ENCODE measurements at regions not wholly inside any gene's neighbourhood (a gene's known extent, or its start where the extent isn't known, plus 50 kb on each side); places are given as distances from the start of the nearest gene placed in this dataset.
A peak's percentile ranks its signal among the peaks of the same experiment; 100 is the strongest.

DNA sequence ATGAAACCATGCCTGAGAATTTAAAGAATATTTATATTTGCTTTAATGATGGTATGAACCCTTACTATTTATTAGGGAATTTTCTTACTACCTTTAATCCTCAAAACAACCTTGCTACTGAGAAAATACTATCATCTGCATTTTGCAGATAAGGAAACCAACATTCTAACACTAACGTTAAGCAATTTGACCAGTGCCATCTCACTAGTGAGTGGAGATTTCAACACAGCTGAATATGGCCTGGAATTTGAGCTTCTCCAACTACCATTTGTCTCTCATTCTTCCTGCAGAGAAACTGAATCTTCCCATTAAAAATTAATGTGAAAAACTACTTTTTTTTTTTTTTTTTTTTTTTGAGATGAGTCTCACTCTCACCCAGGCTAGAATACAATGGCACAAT lies 380.9 kb upstream of the SMIM31 start:
- no peak for DNase-seq (ENCODE audit: low read depth in 4 of 4, low spot score in 2 of 4)

- no peak for DNase-seq (ENCODE audit: low read depth in 4 of 4, low spot score in 2 of 4)
These were observed 376.7 kb upstream of the SMIM31 start for GRCh38 chr4:164377277-164377676.

- DNase-seq (ENCODE audit: low read depth in 4 of 4, low spot score in 2 of 4) = no peak
These were observed 375.6 kb upstream of the SMIM31 start for GRCh38 chr4:164378361-164378760.

DNA sequence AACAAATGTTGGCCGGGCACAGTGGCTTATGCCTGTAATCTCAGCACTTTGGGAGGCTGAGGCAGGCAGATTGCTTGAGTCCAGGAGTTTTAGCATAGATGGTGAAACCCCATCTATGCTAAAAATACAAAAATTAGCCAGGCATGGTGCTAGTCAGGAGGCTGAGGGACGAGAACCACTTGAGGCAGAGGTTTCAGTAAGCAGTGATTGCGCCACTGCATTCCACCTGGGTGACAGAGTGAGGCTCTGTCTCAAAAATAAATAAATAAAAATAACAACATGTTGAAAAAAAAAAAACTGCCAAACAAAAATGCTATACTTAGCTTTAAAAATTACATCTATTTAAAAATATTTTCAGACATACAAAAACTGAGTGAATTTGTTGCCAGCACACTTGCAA lies 374.2 kb upstream of the SMIM31 start:
- no peak for DNase-seq (ENCODE audit: low read depth in 4 of 4, low spot score in 2 of 4)

GRCh38 chr4:164381859-164382258 lies 372.1 kb upstream of the SMIM31 start:
- DNase-seq (ENCODE audit: low read depth in 4 of 4, low spot score in 2 of 4) = no peak

DNA sequence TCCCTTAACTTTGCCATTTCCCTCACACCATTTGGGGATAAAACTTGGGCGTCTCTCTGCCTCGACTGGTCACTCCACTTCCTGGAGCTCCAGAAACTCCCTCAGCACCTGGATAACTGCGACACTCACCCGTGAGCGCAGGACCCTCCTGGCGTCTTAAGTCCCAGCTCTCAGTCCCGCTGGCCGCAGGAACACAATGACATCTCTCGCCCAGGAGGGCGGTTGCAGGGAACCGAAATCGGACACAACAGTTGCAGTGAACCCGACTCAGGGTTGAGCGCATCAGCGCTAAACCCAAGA lies 370.9 kb upstream of the SMIM31 start:
- peak in 1 of 4 donors; percentile 19 for DNase-seq (ENCODE audit: low read depth in 4 of 4, low spot score in 2 of 4)

GRCh38 chr4:164383358-164384220 lies 370.3 kb upstream of the SMIM31 start:
- DNase-seq (ENCODE audit: low read depth in 4 of 4, low spot score in 2 of 4) = peak in 1 of 4 donors; percentile 25

DNA sequence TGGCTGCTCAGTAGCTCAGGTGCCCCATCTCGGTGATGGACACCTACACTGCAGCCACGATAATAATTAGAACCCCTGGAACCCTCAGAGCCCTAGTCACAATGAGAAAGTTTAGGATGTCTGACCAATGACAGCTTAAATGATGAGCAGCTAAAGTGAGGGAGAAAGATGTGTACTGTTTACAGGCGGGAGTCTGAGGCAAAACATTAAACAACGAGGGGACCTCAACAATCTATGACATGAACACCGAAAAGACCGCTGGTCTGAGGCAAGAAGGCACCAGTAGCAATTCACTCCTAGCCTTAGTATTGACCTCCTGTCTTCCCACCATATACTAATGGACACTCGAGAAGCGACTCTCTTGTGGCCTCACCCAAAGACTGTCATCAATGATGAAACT lies 369.5 kb upstream of the SMIM31 start:
- DNase-seq (ENCODE audit: low read depth in 4 of 4, low spot score in 2 of 4) = no peak

DNA sequence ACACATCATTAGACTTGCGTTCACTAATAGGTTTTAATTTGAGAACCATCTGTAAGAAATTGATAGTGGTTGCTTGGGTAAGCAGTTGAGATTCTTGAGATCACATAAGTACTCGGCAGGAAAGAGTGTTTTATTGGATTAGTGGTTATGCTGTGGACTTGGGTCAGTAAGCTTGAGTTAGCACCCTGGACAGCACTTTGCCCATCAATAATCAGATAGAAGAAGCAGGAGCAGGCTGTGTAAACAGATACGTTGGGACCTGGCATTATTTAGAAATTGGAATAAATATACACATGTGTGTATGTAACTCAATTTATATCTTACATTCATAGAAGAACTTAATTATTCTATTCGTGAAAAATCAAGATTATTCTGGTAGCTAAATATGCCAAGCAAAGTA lies 357.5 kb upstream of the SMIM31 start:
- no peak for DNase-seq (ENCODE audit: low read depth in 4 of 4, low spot score in 2 of 4)

- no peak for DNase-seq (ENCODE audit: low read depth in 4 of 4, low spot score in 2 of 4)
These were observed 351.4 kb upstream of the SMIM31 start for GRCh38 chr4:164402554-164402953.

DNA sequence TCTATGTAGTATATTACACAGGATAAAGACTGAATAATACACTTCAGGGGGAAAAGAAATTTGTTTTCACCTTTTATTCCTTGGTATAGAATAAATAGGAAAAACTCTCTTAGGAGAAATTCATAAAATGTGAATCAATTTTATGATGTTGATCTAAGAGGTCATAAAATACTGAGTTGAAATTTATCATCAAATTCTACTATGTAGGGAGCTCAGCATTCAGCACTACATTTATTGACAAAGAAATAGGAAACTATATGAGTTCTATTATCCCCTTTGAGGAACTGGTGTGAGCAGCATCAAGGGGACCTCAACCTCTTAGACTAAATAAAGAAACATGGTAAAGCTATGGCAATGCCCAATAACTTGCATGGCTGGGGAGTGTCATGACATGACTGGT lies 348.2 kb upstream of the SMIM31 start:
- DNase-seq (ENCODE audit: low read depth in 4 of 4, low spot score in 2 of 4) = no peak

DNA sequence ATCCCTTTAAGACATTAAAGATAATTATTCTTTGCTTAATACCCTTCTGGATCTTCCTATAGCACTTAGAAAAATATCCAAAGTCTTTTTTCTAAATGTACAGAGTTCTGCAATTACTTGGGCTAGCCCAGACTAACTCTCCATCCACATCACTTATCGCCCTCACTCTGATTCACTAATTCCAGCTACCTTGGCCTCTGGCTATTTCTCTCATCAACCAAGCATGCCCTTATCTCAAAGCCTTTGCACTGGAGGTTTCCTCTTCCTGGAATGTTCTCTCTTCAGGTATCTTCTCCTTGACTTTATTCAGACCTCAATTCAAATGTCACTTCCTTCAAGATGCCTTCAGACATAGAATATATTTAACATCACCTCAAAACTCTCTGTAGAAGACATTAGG lies 345.1 kb upstream of the SMIM31 start:
- no peak for DNase-seq (ENCODE audit: low read depth in 4 of 4, low spot score in 2 of 4)

DNA sequence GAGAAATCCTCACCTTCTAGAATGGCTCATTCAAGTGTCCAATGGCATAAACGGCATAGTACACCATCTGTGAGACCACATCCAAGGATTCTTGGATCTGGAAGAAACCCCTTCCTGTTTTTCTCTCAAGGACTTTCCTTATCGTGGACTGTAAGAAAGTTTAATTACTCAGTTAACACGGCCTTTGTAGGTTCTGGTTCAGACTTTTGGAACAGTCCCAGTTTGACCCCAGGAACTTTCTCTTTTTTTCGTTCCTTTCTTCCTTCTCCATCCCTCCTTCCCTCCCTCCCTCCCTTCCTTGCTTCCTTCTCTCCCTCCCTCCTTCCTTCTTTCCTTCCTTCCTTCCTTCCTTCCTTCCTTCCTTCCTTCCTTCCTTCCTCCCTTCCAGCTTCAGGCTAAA lies 343.5 kb upstream of the SMIM31 start:
- no peak for DNase-seq (ENCODE audit: low read depth in 4 of 4, low spot score in 2 of 4)

DNA sequence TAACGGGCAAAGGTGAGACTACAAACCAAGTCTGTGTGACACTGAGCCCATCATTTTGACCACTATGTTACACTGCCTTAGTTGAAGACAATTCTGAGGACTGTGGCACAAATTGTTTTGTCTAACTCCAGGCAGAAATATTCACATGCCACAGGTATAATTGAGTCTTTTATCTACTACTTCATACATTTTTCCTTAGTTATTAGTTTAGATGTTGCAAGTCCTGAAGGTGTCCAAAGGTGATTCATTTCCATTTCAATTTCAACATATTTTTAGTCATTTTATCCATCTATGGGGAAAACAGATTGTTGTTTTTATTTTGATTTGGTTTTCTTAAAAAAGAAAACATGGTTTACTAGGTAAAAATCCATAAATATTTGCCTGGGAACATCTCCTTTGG lies 341.7 kb upstream of the SMIM31 start:
- no peak for DNase-seq (ENCODE audit: low read depth in 4 of 4, low spot score in 2 of 4)

DNA sequence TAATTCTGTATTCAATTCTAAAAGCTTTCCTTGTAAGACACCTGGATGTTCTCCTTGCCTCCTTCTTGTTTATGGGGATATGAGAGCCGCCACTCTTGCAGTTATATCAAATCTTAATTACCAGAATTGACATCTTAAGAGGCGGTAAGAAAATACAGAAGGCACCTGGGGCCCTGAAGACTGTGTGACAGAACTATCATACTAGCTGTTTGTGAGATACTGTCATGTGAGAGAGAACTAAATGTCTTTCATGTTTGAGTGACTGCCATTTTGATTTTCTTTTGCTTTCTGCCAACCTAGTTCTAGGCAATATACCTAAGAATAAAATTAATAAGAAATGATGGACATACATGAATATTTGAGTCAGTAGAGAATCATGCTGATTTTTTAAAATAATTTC lies 340.2 kb upstream of the SMIM31 start:
- no peak for DNase-seq (ENCODE audit: low read depth in 4 of 4, low spot score in 2 of 4)

- no peak for DNase-seq (ENCODE audit: low read depth in 4 of 4, low spot score in 2 of 4)
These were observed 330.1 kb upstream of the SMIM31 start for GRCh38 chr4:164423819-164424218.

DNA sequence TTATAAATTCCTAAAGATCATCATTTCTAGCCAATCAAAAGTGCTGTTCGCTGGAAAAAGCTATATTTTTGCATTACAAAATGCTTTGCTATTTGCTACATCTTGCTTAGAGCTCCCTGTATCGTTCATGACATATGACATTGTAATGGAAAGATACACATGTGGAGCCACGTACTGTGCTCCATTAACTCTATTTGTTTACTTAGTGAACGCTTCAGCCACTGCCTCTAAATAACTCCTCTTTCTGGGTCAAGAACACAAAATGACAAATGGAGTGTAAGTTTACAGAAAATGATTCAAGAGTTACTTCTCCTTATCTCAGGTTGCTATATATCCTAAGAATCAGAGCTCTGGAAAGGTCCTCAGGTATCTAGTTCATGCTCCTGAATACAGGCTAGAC lies 329.1 kb upstream of the SMIM31 start:
- DNase-seq (ENCODE audit: low read depth in 4 of 4, low spot score in 2 of 4) = peak in 1 of 4 donors; percentile 6

DNA sequence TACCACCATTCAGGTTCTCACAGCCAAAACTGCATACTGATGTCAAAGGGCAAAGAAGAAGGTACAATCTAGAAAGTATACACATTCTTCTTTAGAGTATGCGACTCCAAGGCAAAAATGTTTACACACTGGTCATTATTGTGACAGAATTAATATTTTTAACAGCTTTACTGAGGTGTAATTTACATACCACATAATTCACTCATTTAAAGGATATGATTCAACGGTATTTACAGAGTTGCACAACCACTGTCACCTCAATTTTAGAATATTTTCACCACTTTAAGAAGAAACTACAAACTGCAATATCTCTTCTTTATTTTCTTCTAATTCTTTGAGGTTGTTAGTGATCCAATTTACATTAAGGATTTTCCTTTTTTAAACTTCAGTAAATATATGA lies 325.4 kb upstream of the SMIM31 start:
- no peak for DNase-seq (ENCODE audit: low read depth in 4 of 4, low spot score in 2 of 4)

GRCh38 chr4:164438321-164438720 lies 315.6 kb upstream of the SMIM31 start:
- DNase-seq (ENCODE audit: low read depth in 4 of 4, low spot score in 2 of 4) = no peak

DNA sequence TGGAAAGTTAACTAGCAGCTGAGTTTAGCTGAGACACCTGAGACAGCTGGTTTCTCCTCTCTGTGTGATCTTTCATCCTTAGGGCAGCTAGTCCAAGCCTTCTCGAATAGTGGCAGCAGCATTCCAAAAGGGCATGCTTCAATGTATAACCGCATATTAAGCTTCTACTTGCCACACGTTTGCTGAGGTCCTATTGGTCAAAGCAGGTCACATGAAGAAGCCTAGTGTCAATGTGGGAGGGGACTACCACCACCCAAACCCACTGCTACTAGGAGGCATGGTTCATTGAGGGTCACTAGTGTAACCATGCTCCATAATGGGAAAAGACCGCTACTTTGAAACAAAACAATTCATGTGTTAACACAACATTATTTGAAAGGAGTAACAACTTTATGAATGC lies 314.9 kb upstream of the SMIM31 start:
- DNase-seq (ENCODE audit: low read depth in 4 of 4, low spot score in 2 of 4) = no peak

DNA sequence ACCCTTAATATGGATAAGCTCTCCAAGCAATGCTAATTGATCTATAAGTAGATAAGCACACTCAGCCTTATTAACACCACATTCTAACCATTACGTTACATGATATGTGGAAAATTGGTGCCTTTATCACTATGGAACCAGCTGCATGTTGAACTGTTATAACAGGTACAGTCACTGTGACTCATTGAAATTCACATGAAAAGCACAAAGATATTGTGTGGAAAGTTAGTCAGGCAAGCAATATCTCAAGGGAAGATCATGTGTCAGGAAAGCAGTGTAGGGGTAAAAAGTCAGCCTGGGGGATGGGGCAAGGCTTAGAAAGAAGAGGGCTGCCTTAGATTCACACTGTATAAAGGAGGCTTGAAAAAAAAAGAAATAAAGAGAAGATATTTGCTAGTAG lies 313.7 kb upstream of the SMIM31 start:
- DNase-seq (ENCODE audit: low read depth in 4 of 4, low spot score in 2 of 4) = no peak

DNA sequence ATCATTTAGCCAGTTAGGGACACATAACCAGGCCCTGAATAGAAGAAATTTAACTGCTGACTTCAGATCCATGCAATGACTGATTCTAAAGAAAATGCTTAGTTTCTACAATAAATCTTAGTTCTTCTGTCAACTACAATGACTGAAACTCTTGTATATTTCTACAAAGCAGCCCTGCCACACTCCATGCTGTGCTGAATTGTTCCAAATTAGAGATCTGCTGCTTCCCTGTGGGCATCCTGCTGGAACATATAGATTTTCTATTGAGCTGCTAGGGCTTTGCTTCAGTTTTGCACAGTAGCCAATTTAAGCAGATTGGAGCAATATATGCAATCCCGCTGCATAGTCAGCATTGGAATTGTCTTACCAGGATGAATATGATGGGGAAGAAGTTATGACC lies 312.8 kb upstream of the SMIM31 start:
- no peak for DNase-seq (ENCODE audit: low read depth in 4 of 4, low spot score in 2 of 4)

GRCh38 chr4:164442180-164442579 lies 311.8 kb upstream of the SMIM31 start:
- no peak for DNase-seq (ENCODE audit: low read depth in 4 of 4, low spot score in 2 of 4)
